GM18867 (cell line): ENCODE measurements at regions not wholly inside any gene's neighbourhood (a gene's known extent, or its start where the extent isn't known, plus 50 kb on each side); places are given as distances from the start of the nearest gene placed in this dataset.
"Not testable (repeated sequence)": the region's sequence is repeated elsewhere in the genome, so short reads cannot be mapped to it uniquely, and the experiment has no call there.

Experiments
- ATAC-seq: cut with Tn5 transposase; IDR thresholded peaks from one replicate; pipeline ENCODE4 v1.9.1; 2021; ENCODE audit warnings: mild to moderate bottlenecking, moderate library complexity; ENCODE audit not compliant: unreplicated experiment

DNA sequence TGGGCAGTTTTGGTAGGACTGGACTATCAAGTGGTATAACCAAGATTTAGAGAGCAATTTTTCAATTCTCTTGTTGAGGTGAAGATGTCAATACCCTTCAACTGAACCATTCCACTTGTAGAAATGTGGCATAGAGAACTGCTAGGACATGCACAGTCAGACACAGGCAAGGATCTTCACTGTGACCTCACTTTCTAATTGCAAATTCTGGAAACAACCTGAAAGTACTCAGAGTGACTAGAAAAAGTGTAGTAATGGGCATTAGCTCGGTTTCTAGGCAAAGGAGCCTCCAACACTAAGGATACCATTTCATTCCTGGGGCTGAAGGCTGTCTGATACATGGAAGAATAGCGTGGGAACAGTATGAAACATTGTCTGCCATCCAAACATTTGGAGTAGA, 433.0 kb upstream of the RUNX1 start:
- no peak for ATAC-seq

GRCh38 chr21:35481005-35481404, 431.9 kb upstream of the RUNX1 start:
- ATAC-seq, result no peak

GRCh38 chr21:35479529-35479928, 430.4 kb upstream of the RUNX1 start:
- no peak for ATAC-seq

- no peak for ATAC-seq
Measured at GRCh38 chr21:35479065-35479448, 430.0 kb upstream of the RUNX1 start.

DNA sequence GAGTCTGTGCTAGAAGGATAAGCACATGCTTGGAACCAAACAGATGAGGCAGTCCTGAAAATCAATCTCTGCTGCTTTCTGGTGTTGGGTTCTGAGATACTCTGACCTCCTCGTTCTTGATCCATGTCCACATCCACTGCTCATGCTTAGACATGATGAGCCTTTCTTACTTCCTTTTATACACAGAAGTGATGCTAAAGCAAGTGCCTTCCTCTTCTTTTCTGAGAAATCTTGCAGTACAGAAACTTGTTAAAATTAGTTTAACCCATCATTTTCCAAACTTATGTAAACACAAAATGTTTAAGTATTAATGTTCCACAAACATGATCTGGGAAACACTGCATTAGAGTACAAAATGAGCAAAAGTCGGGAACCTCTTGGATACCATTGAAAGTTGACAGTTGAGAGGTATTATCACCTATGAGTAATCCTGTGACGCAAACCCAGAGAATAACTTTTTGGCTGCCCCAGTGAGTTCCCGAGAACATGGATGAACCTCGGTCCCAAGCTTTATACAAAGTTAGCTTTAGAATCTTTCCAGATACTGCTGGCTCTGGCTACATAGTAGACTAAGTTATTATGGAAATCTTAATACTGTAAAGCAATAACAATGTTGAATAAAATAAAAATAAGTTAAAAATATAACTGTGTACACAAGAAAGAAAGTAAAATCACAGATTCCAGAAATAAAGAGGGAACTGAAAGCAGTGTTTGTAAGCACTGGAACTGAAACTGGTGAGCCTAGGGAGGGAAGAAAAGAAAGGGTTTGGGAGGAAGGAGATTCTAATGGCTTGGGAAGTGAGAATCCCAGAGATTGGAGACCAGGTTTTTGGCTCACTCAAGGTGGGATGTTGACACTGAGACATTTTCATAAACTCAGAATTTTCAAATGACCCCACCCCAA, 429.3 kb upstream of the RUNX1 start:
- no peak for ATAC-seq

GRCh38 chr21:35477622-35478021, 428.5 kb upstream of the RUNX1 start:
- ATAC-seq, result no peak

- no peak for ATAC-seq
Measured at GRCh38 chr21:35476621-35477395, 427.7 kb upstream of the RUNX1 start.

GRCh38 chr21:35475762-35476161, 426.7 kb upstream of the RUNX1 start:
- no peak for ATAC-seq

DNA sequence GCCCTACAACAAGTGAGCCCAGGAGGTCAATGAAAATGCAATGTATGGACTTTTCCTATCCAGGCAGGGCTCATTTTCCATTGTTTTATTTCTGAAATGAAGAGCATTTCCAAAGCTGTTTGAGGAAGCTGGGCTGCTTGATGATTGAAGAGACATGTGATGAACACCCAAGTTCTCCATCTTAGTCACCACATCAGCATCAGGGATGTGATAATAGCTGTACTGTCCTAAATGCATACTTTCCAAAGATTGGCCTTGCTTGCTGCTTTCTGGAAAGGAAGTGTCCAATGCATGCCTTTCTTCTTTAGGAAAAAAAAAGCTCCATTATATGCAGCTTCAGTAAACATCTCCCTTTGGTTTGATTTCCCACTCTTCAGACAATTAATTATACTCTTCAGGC, 425.9 kb upstream of the RUNX1 start:
- no peak for ATAC-seq

DNA sequence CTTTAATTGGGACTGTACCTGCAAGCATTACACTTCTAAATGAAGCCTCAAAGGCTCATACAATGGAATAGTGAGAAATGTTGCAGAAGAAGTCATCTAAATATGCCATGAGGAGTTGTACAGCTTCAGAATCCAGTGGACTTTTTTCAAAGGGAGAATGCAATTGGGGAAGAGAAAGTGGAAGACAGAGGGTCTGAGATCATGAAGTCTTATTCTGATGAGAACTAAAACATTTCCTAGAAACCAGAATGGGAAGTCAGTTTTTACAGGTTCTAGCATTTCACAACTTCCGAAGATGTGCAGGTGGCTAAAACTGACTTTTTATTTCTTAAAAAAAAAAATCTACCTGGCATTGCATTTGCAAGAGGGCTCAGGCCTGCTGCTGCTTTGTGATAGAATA, 424.4 kb upstream of the RUNX1 start:
- no peak for ATAC-seq

DNA sequence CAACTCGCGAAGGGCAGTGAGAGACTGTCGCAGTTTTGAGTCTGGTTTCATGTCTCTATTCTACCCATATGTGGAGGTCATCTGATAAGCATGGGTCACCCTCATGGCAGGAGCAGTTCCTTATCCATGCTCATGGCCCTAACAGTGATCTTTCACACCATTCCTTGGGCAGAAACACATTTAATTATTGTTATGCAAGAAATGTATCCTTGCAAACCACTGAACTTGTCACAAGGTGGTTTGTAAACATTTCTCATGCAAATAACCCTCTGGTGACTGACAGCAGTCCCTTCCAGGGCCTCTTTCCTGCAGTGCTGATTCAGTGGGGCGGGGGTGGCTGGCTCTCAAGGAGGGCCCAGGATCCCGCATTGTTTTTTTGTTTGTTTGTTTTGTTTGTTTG, 421.4 kb upstream of the RUNX1 start:
- ATAC-seq, result no peak

DNA sequence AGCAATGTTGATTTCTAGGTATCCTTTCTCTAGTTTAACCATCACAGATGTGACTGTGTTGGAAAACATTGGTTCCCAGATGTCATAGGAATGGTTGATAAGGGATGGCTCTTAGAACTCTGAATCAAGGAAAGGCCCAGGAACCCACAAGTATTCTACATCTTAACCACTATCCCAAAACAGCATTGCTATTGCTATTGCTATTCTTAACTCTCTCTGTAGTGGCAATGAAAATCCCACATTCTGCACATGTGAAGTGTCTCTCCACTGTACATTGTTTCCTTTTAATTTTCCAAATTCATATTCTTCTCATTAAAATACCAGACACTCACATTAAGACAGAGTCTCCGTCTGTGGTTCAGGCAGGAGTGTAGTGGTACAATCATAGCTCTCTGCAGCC, 420.4 kb upstream of the RUNX1 start:
- ATAC-seq, result no peak

GRCh38 chr21:35468991-35469390, 419.9 kb upstream of the RUNX1 start:
- no peak for ATAC-seq

GRCh38 chr21:35467566-35467965, 418.5 kb upstream of the RUNX1 start:
- ATAC-seq, result no peak

- ATAC-seq, result not testable (repeated sequence)
Measured at GRCh38 chr21:35466681-35467080, 417.6 kb upstream of the RUNX1 start.

- no peak for ATAC-seq
Measured at GRCh38 chr21:35465741-35466140, 416.6 kb upstream of the RUNX1 start.

DNA sequence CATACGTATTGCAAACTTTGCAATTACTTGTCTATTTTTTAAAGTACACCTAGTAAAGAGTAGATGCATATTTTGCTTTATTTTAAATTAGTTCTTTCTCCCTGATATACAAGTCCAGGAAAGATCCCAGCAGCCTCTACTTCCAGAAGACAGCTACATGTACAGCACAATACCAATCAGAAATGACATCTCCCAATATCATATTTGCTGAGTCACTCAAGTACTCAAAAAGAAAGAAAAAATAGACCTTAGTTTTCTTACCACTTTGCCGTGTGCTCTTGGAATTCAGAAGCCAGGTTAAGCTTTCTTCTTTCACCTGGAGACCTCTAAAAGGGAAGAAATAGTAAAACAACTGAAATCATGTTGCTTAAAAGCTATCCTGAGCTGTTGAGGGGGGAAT, 412.6 kb upstream of the RUNX1 start:
- ATAC-seq, result no peak

DNA sequence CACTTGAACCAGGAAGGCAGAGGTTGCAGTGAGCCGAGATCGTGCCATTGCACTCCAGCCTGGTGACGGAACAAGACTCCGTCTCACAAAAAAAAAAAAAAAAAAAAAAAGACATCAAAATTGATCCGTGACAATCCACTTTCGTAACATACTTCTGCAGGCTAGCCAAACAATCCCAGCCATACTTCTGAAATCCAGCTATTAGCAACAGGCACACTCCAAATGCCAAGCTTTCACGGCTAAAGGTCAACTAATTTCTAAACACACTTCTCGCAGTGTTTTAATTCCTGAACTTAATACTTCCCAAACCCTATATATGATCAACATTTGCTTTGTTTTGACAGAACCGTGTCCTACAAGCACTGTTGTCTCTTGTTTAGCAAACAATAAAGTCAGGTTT, 411.3 kb upstream of the RUNX1 start:
- no peak for ATAC-seq

GRCh38 chr21:35458405-35458804, 409.3 kb upstream of the RUNX1 start:
- no peak for ATAC-seq

DNA sequence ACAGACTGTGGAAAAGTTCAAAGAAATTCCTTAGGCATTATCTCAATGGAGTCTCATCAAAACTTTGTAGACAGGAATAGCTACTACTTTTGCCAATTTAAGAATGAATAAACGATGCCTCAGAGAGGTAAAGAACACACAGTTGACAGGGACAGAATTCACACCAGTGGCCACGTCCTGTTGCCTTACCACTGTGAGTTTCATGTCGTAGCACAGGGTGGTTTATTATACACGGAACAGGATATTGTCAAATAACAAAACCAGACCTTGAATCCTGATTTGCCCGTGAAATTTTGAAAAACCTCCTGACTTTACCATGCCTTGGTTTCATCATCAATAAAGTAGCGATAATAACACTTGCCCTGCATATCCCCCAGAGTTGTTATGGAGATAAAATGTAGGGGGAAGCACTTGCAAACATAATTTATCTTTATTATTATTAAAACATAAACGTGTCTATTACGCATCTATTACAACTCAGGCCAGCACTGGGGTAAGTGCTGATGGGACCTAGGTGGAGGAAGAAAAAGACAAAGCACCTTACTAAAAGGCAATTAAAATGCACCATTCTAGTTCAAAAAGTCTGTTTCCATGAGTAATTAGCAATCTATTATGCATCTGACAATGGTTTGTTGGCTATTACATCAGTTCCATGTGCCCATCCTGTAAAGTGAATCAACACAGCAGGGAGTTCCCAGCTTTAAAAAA, 408.1 kb upstream of the RUNX1 start:
- ATAC-seq, result no peak

DNA sequence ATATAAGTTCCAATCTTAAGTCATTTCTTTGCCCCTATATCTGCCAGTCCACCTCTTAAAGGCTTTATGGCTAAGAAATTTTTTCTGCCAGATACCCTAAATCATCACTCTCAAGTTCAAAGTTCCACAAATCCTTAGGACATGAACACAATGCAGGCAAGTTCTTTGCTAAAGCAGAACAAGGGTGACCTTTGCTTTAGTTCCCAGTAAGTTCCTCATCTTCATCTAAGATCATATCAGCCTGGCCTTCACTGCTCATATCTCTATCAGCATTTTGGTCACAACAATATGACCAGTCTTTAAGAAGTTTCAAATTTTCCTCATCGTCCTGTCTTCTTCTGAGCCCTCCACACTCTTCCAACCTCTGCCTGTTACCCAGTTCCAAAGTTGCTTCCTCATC, 402.2 kb upstream of the RUNX1 start:
- ATAC-seq, result no peak

- ATAC-seq, result no peak
Measured at GRCh38 chr21:35450830-35451229, 401.7 kb upstream of the RUNX1 start.
